GM19099 (cell line): ENCODE measurements at regions not wholly inside any gene's neighbourhood (a gene's known extent, or its start where the extent isn't known, plus 50 kb on each side); places are given as distances from the start of the nearest gene placed in this dataset.

Source experiments
- POLR2A ChIP-seq: IDR thresholded peaks from 3 replicates; pipeline ENCODE4 v1.6.1; 2011; ENCODE audit warnings: low read depth; ENCODE audit not compliant: insufficient read length; ENCODE audit errors: extremely low read depth

- TF ChIP-seq POLR2A: no peak
These were observed 1423.6 kb downstream of the AACS start for GRCh38 chr12:126488806-126489205.

GRCh38 chr12:126492181-126492580 is 1426.9 kb downstream of the AACS start:
- no peak for TF ChIP-seq POLR2A

GRCh38 chr12:126493366-126494108 is 1428.3 kb downstream of the AACS start:
- no peak for TF ChIP-seq POLR2A

- TF ChIP-seq POLR2A: no peak
These were observed 1431.0 kb downstream of the AACS start for GRCh38 chr12:126496201-126496600.

- TF ChIP-seq POLR2A: no peak
These were observed 1441.4 kb downstream of the AACS start for GRCh38 chr12:126506426-126507182.

DNA sequence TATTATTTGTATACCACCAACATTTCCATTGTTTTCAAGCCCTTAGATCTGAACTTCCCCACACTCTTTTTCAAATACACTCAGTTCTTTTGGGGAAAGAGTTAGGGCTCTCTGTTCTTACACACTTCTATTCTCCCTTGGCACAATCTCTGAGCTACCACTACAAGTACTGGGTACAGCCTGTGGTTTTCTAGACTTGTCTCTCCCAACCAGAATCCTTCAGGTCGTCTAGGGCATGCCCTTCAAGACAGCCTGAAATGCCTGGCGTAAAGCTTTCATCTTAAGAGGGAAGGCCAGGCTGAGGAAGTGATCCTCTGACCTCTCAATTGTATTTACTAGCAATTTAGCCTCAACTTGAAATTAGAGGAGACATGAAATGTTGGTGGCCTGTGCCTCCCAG is 1442.0 kb downstream of the AACS start:
- no peak for TF ChIP-seq POLR2A

DNA sequence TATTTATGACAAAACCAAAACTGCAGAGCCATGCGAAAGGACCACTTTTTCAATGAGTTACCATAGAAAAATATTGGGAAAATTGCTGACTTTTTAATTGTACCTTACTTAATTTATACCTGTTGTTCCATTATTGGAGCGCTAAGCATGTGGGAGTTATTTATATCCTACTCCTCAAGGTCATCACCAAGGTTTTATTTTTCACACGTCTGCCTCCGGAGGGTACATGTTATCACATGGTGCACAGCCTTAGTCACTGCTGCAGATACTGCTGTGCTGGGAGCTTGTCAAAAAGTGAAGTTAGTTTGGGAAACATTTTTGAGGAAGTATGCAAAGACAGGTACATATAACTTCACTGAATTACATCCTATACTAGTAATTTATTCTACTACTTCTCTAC is 1444.3 kb downstream of the AACS start:
- TF ChIP-seq POLR2A: no peak

GRCh38 chr12:126510630-126511029 is 1445.4 kb downstream of the AACS start:
- no peak for TF ChIP-seq POLR2A

GRCh38 chr12:126512916-126513913 is 1448.0 kb downstream of the AACS start:
- TF ChIP-seq POLR2A: no peak

DNA sequence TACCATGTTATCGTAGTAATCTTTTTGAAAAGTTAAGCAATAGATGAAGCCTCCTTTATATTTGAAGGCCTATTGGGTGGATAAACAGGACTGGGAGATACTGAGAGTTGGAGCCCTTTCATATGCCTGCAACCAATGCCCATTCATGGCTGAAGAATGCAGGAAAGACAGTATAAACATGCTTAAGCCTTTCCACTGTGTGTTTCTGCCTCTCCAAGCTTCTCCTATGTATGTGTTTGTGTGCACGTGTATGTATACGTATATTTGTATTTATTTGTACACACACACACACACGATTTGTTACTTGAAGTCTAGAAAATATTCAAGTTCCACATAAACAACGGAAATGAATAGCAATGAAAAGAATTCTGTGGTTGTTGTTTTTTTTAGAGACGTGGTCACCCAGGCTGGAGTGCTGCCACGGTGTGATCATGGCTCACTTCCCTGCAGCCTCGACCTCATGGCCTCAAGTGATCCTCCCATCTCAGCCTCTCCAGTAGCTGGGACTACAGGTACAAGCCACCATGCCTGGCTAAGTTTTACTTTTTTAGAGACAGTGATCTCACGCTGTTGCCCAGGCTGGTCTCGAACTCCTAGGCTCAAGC is 1453.5 kb downstream of the AACS start:
- no peak for TF ChIP-seq POLR2A

GRCh38 chr12:126519833-126520232 is 1454.6 kb downstream of the AACS start:
- no peak for TF ChIP-seq POLR2A

GRCh38 chr12:126523891-126524290 is 1458.7 kb downstream of the AACS start:
- no peak for TF ChIP-seq POLR2A

DNA sequence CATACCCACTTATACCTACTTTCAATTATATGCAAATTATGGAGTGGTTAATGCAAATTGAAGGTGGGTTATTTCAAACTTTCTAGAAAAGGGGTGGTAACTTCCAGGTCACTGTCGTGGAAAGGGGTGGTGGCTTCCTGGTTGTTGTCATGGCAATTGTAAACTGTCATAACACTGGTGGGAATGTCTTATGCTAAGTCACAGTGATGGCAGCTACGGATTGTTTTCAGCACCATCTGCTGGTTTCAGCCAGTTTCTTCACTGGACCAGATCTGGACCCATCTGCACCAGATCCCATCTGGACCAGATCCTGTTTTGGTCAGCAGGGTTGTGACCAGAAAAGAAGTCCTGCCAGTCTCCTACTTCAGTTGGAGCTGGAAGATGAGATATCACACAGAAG is 1469.3 kb downstream of the AACS start:
- TF ChIP-seq POLR2A: no peak

GRCh38 chr12:126534942-126535341 is 1469.7 kb downstream of the AACS start:
- TF ChIP-seq POLR2A: no peak

DNA sequence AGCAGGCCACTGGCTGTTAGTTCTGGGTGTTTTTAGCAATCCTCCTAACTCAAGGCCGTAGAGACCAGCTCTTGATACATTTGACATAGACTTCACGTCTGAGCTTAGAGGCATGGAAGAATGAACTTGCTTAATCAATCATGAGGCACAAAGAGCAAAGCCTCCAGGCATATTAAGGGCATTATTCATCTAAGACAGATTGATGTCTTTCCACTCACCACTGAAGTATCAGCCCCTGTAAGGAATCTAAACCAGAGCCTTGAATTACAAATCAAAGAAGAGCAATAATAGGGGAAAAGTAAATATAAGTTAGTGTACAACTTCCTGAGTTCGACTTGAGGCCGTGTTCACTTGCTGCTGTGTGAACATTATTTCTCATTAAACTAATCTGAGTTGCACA is 1470.7 kb downstream of the AACS start:
- no peak for TF ChIP-seq POLR2A
